Neural progenitor cell (in vitro differentiated cells): ENCODE measurements at regions not wholly inside any gene's neighbourhood (a gene's known extent, or its start where the extent isn't known, plus 50 kb on each side); places are given as distances from the start of the nearest gene placed in this dataset.

Experiments used
- DNase-seq: peaks from one replicate; pipeline ENCODE4 v3.0.0-alpha.2; 2016; ENCODE audit warnings: low spot score
- H2AFZ ChIP-seq: fragments of 200-600 bp; sonication (generic); replicated peaks from 2 replicates; pipeline ENCODE4 v1.6.1; 2016; ENCODE audit warnings: antibody characterized with exemption
- H3F3A ChIP-seq: fragments of 200-600 bp; sonication (generic); 2 replicates; pipeline ENCODE4 v1.6.1; 2016; ENCODE audit warnings: antibody characterized with exemption, low read depth
- H3K27ac ChIP-seq: fragments of 200-600 bp; sonication (generic); 2 replicates; pipeline ENCODE4 v1.5.1; 2016; ENCODE audit warnings: mild to moderate bottlenecking
- H3K27me3 ChIP-seq: fragments of 200-600 bp; sonication (generic); 2 replicates; pipeline ENCODE4 v1.6.1; 2016; ENCODE audit warnings: mild to moderate bottlenecking, moderate library complexity
- H3K36me3 ChIP-seq: fragments of 200-600 bp; sonication (generic); 2 replicates; pipeline ENCODE4 v1.5.1; 2016
- H3K4me1 ChIP-seq: fragments of 200-600 bp; sonication (generic); 2 replicates; pipeline ENCODE4 v1.6.1; 2016; ENCODE audit warnings: mixed run types
- H3K4me2 ChIP-seq: fragments of 200-600 bp; sonication (generic); 2 replicates; pipeline ENCODE4 v1.6.1; 2016
- H3K4me3 ChIP-seq: fragments of 200-600 bp; sonication (generic); 2 replicates; pipeline ENCODE4 v1.5.1; 2016
- H3K79me2 ChIP-seq: fragments of 200-600 bp; sonication (generic); 2 replicates; pipeline ENCODE4 v1.6.1; 2016; ENCODE audit warnings: low read depth
- H3K9ac ChIP-seq: fragments of 200-600 bp; sonication (generic); 2 replicates; pipeline ENCODE4 v1.6.1; 2016
- H3K9me3 ChIP-seq: fragments of 200-600 bp; sonication (generic); 2 replicates; pipeline ENCODE4 v1.5.1; 2016; ENCODE audit warnings: low read depth
- H4K20me1 ChIP-seq: fragments of 200-600 bp; sonication (generic); 2 replicates; pipeline ENCODE4 v1.6.1; 2016; ENCODE audit warnings: low read depth
- H3K27ac Mint-ChIP-seq: 3 replicates; pipeline ENCODE4 v1.8.0; 2021; ENCODE audit warnings: mixed read lengths
- H3K27me3 Mint-ChIP-seq: 2 replicates; pipeline ENCODE4 v1.8.0; 2022; ENCODE audit warnings: low read depth, mild to moderate bottlenecking, inconsistent platforms, moderate library complexity, mixed read lengths; ENCODE audit not compliant: insufficient read depth
- H3K36me3 Mint-ChIP-seq: 3 replicates; pipeline ENCODE4 v1.8.0; 2021; ENCODE audit warnings: mixed read lengths
- H3K4me1 Mint-ChIP-seq: 3 replicates; pipeline ENCODE4 v1.8.0; 2021; ENCODE audit warnings: mixed read lengths
- H3K4me3 Mint-ChIP-seq: 3 replicates; pipeline ENCODE4 v1.8.0; 2021; ENCODE audit warnings: mild to moderate bottlenecking, moderate library complexity, mixed read lengths
- H3K9me3 Mint-ChIP-seq: 3 replicates; pipeline ENCODE4 v1.8.0; 2020; ENCODE audit warnings: mixed read lengths
- EZH2 ChIP-seq: fragments of 200-600 bp; sonication (generic); IDR thresholded peaks from 2 replicates; pipeline ENCODE4 v1.6.1; 2017; ENCODE audit warnings: antibody characterized with exemption, mild to moderate bottlenecking, moderate library complexity
- EZH2phosphoT487 ChIP-seq: fragments of 200-600 bp; sonication (generic); IDR thresholded peaks from 2 replicates; pipeline ENCODE4 v1.6.1; 2017; ENCODE audit warnings: antibody characterized with exemption
- TF ChIP-seq, protein P1 (sequence below): fragments of 200-600 bp; sonication (generic); IDR thresholded peaks from 2 replicates; pipeline ENCODE4 v1.5.1; 2017; ENCODE audit warnings: antibody characterized with exemption, mild to moderate bottlenecking

DNA sequence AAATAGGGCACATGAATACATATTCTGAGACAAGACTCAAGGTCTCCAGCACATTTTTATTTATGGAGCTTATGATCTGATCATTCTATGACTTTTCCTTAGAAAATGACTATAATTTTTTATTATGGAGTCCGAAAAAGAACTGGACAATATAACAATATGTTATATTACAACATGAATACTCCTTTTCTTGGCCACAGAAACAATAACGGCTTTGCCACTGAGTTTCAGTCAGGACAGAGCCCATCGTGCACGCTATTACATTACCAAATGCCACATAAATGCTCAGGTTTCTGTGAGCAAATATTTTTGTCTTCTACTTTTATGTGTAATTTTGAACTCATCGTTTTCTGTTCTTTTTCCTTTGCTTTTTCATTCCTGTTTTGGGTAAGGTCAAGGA lies 509.2 kb upstream of the ZEB2 start:
- Histone ChIP-seq H3K4me2 (no peak overlapping the region), H3K4me1 (peaks cover 6% of the 10 kb centered on the region)
- H3K27me3 Mint-ChIP-seq, result peaks cover 2% of the 10 kb centered on the region

DNA sequence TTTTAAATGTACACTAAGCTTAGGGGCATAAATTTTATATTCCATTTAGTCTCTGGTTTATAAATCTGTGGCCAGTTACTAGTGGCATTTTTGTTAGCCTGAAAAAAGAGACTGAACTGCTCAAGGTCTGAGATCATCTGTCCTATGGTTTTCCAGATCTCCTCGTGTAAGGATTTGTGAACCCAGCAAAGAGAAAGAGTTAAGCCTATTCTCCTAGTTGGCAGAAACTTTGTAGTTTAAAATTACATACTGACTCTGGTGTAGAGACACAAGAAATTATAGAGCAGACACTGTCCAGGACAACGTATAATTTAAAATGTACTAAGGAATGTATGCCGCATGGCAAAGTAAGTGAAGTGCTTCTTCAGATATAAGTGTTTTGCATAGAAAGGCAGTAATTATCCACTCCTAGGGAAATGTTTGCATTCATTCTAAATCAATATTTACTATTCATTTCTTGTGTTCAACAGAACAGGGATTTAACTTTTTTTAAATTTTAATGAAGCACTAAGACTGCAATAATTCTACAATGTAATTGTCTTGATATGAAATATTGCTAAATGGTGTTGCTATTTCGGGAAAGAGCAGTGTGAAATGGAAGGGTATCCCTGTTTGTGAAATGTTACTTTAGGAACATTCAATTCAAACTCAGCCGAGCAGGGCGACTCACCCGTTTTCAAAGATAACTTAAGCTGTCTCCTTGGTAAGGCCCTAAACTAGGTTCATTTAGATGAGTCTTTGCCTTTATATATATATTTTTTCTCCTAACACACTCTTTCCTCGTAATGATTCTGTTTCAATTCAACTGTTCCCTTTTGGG lies 508.4 kb upstream of the ZEB2 start:
- Histone ChIP-seq H3K4me1 (peaks cover 6% of the 10 kb centered on the region), H2AFZ (no peak overlapping the region), H3K4me3 (no peak overlapping the region), H3K36me3 (no peaks in the 10 kb centered on the region), H3K27me3 (no peaks in the 10 kb centered on the region), H4K20me1 (no peaks in the 10 kb centered on the region), H3K27ac (no peak overlapping the region), H3K9ac (no peak overlapping the region), H3K4me2 (no peak overlapping the region), H3F3A (no peaks in the 10 kb centered on the region), H3K9me3 (no peaks in the 10 kb centered on the region), H3K79me2 (no peaks in the 10 kb centered on the region)
- H3K9me3 Mint-ChIP-seq, result no peaks in the 10 kb centered on the region
- no peak overlapping the region for H3K4me3 Mint-ChIP-seq
- no peak overlapping the region for H3K27ac Mint-ChIP-seq
- TF ChIP-seq, protein P1, sequence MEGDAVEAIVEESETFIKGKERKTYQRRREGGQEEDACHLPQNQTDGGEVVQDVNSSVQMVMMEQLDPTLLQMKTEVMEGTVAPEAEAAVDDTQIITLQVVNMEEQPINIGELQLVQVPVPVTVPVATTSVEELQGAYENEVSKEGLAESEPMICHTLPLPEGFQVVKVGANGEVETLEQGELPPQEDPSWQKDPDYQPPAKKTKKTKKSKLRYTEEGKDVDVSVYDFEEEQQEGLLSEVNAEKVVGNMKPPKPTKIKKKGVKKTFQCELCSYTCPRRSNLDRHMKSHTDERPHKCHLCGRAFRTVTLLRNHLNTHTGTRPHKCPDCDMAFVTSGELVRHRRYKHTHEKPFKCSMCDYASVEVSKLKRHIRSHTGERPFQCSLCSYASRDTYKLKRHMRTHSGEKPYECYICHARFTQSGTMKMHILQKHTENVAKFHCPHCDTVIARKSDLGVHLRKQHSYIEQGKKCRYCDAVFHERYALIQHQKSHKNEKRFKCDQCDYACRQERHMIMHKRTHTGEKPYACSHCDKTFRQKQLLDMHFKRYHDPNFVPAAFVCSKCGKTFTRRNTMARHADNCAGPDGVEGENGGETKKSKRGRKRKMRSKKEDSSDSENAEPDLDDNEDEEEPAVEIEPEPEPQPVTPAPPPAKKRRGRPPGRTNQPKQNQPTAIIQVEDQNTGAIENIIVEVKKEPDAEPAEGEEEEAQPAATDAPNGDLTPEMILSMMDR, result no peak
- TF ChIP-seq EZH2phosphoT487, result no peak
- no peak for TF ChIP-seq EZH2
- DNase-seq, result no peak
- peaks cover 2% of the 10 kb centered on the region for H3K27me3 Mint-ChIP-seq
- H3K4me1 Mint-ChIP-seq, result peaks cover 11% of the 10 kb centered on the region
- no peaks in the 10 kb centered on the region for H3K36me3 Mint-ChIP-seq

More for the DNA sequence above, 509.2 kb upstream of the ZEB2 start:
- Histone ChIP-seq H3K27me3 (no peaks in the 10 kb centered on the region), H3K27ac (no peak overlapping the region), H3K4me3 (no peak overlapping the region), H3K9me3 (no peaks in the 10 kb centered on the region), H3K9ac (no peak overlapping the region), H3K36me3 (no peaks in the 10 kb centered on the region), H2AFZ (no peak overlapping the region), H4K20me1 (no peaks in the 10 kb centered on the region), H3F3A (no peaks in the 10 kb centered on the region), H3K79me2 (no peaks in the 10 kb centered on the region)
- TF ChIP-seq, protein P1, result no peak
- TF ChIP-seq EZH2 (no peak), EZH2phosphoT487 (no peak)
- DNase-seq, result no peak
- H3K4me3 Mint-ChIP-seq, result no peak overlapping the region
- H3K27ac Mint-ChIP-seq, result no peak overlapping the region
- H3K4me1 Mint-ChIP-seq, result peaks cover 11% of the 10 kb centered on the region
- no peaks in the 10 kb centered on the region for H3K36me3 Mint-ChIP-seq
- H3K9me3 Mint-ChIP-seq, result no peaks in the 10 kb centered on the region

DNA sequence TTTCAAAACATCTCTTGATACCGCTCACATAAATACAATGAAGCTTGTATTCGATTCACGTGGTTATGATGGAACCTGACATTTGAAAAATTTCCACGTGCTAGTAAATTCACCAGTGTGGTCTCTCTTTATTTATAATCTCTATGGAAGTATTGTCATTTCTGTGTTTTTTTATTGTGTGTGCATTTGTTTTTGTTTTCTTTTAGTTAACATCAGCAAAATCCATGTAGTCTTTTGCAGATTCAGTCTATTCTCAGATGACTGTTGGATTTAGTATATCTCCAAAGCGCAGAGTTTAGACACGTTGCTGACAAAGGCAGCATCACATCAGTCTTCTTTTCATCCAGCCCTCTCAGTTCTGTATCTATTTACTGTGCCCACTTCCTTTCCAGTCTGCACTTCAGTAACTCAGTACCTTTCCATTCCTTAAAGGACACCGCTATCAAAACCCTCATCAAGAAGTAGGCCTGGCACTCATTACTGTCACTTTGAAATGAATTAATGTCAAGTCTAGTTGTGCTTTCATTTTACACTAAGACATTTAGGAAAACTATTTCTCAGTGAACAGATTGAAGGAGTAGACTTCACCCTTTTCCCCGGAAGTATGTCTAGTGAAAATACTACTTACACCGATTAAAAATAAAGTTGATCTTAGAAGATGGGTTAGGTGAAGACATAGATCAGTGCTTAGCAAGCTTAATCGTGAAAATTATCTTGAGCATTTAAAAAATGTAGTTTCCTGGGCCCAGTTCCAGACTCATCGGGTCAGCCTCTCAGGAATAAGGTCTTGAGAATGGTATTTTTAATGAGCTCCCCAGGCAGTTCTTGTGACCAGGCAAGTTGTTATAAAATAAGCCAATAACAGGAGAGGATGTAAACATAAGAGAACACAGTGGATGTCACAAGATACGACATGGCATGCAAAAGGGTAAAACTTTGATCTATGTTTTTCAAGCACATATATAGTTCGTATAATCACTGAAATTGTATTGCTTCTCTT lies 506.8 kb upstream of the ZEB2 start:
- Histone ChIP-seq H3K4me2 (no peak overlapping the region), H3K9me3 (no peaks in the 10 kb centered on the region), H3K36me3 (no peaks in the 10 kb centered on the region), H3K27me3 (no peaks in the 10 kb centered on the region), H3F3A (no peaks in the 10 kb centered on the region), H2AFZ (peak overlapping the region; percentile 6), H3K4me3 (no peak overlapping the region), H3K27ac (no peak overlapping the region), H3K4me1 (peaks cover 6% of the 10 kb centered on the region), H3K9ac (no peak overlapping the region), H3K79me2 (no peaks in the 10 kb centered on the region), H4K20me1 (no peaks in the 10 kb centered on the region)
- no peaks in the 10 kb centered on the region for H3K36me3 Mint-ChIP-seq
- H3K27ac Mint-ChIP-seq, result no peak overlapping the region
- H3K4me3 Mint-ChIP-seq, result no peak overlapping the region
- peaks cover 2% of the 10 kb centered on the region for H3K27me3 Mint-ChIP-seq
- H3K4me1 Mint-ChIP-seq, result peaks cover 14% of the 10 kb centered on the region
- TF ChIP-seq, protein P1, result no peak
- TF ChIP-seq EZH2phosphoT487 (no peak), EZH2 (no peak)
- no peak for DNase-seq
- H3K9me3 Mint-ChIP-seq, result no peaks in the 10 kb centered on the region
